ENCODE measurements at regions not wholly inside any gene's neighbourhood (a gene's known extent, or its start where the extent isn't known, plus 50 kb on each side); places are given as distances from the start of the nearest gene placed in this dataset.

DNA sequence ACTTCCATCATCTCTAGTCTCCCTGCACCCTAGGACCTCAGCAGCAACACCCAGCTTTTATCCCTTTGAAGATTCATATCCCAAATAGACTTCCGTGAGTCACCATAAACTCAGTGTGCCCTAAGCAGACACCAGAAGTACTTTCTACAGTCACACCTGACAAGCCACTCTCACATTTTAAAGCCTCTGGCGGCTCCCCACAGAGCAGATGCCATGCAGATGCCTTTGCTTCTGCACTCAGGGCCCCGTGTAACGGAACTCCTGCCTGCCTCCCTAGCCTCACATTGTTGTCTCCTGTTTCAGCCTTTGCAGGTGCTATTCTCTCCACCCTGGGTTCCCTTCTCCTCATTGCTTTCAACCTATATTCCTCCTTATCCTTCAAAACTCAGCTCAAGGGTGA is 155.5 kb upstream of the SLC24A5 start:
- H2AFZ ChIP-seq (ENCODE audit: low read length), result no peak overlapping the region
- H3K79me2 ChIP-seq (ENCODE audit: control insufficient read depth in 1 of 2, insufficient read depth in 2 of 2, low read length in 2 of 2), result no peaks in the 10 kb centered on the region
- H3K18ac ChIP-seq (ENCODE audit: extremely low read depth, low read length), result no peak overlapping the region
- H3K36me3 ChIP-seq (ENCODE audit: control insufficient read depth in 2 of 4, insufficient read depth in 4 of 4, low read length in 3 of 4), result no peaks in the 10 kb centered on the region
- no peak overlapping the region for H3K4me2 ChIP-seq (ENCODE audit: insufficient read depth in 1 of 2, low read depth in 2 of 2, low read length in 2 of 2)
- H2AK5ac ChIP-seq (ENCODE audit: low read depth, low read length), result no peak overlapping the region
- no peak overlapping the region for H3K23ac ChIP-seq (ENCODE audit: insufficient read length)
- no peak overlapping the region for H4K91ac ChIP-seq (replicated peaks; ENCODE audit: insufficient read length, low read length)
- no peaks in the 10 kb centered on the region for H3K9me3 ChIP-seq (ENCODE audit: insufficient read depth in 2 of 2, low read depth in 1 of 2, low read length in 1 of 2)
- H4K20me1 ChIP-seq (replicated peaks in 1 of 2; ENCODE audit: control insufficient read depth in 1 of 2, insufficient read depth in 2 of 2, low read length in 2 of 2), result no peaks in the 10 kb centered on the region
- no peak overlapping the region for H4K8ac ChIP-seq (ENCODE audit: extremely low read depth, insufficient read depth, low read length)
- H3K56ac ChIP-seq (replicated peaks; ENCODE audit: insufficient read length, low read depth, low read length), result no peak overlapping the region
- no peak overlapping the region for H3K14ac ChIP-seq (ENCODE audit: insufficient read length)
- H3K4me1 ChIP-seq (replicated peaks in 1 of 4; ENCODE audit: control insufficient read depth in 3 of 4, insufficient read depth in 4 of 4, low read length in 3 of 4), result peaks cover 0 to 8% (median 0%) of the 10 kb centered on the region in 4 experiments; a peak in 1 of 7 replicates
- ChIA-PET CTCF (ENCODE audit: partially characterized antibody) (interaction anchor here (1.3 to 1.6 kb wide), 2 partner anchors 253 to 321 kb away, joined by 3 to 5 read pairs; no protein-coding TSS in a partner anchor), POLR2A (ENCODE audit: partially characterized antibody) (no interaction called here)
- TF ChIP-seq, protein P1, sequence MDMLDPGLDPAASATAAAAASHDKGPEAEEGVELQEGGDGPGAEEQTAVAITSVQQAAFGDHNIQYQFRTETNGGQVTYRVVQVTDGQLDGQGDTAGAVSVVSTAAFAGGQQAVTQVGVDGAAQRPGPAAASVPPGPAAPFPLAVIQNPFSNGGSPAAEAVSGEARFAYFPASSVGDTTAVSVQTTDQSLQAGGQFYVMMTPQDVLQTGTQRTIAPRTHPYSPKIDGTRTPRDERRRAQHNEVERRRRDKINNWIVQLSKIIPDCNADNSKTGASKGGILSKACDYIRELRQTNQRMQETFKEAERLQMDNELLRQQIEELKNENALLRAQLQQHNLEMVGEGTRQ (IDR thresholded peaks at IDR 0.05; ENCODE audit: low read length), result no peak
- no peak for TF ChIP-seq TCF12 (IDR thresholded peaks at IDR 0.05; ENCODE audit: low read depth, low read length)
- TF ChIP-seq KDM5A (IDR thresholded peaks at IDR 0.05; ENCODE audit: low read length), result no peak
- H2BK20ac ChIP-seq (ENCODE audit: low read length), result no peak overlapping the region
- H3K79me1 ChIP-seq (ENCODE audit: low read depth, low read length), result no peaks in the 10 kb centered on the region
- H3K9ac ChIP-seq (replicated peaks in 1 of 4; ENCODE audit: extremely low read depth in 1 of 4, low read depth in 3 of 4, low read length in 3 of 4), result no peak overlapping the region
- no peak for FAIRE-seq
- H2BK120ac ChIP-seq (replicated peaks; ENCODE audit: low read depth, low read length), result no peak overlapping the region
- H3K27me3 ChIP-seq (replicated peaks in 1 of 4; ENCODE audit: control insufficient read depth in 3 of 4, extremely low read depth in 1 of 4, insufficient read depth in 3 of 4, low read length in 3 of 4), result no peaks in the 10 kb centered on the region
- no peak overlapping the region for H4K5ac ChIP-seq (ENCODE audit: insufficient read length, low read depth, low read length)
- H2BK12ac ChIP-seq (ENCODE audit: low read depth, low read length), result no peak overlapping the region
- no peak overlapping the region for H3K4ac ChIP-seq (replicated peaks; ENCODE audit: insufficient read length, low read depth, low read length)
- H3K23me2 ChIP-seq (ENCODE audit: low read depth, low read length), result no peaks in the 10 kb centered on the region
- no peak overlapping the region for H2BK15ac ChIP-seq (ENCODE audit: low read length)
- H3K27ac ChIP-seq (ENCODE audit: low read depth, low read length), result no peak overlapping the region
- 83% methylated on average over 4 of the region's 4 CpGs; no CpG with 5 or more reads in 1 of the 2 experiments for WGBS, 2 experiments (ENCODE audit: extremely low coverage in 1 of 2, insufficient coverage in 1 of 2, insufficient read length in 1 of 2, insufficient replicate concordance in 2 of 2, low coverage in 1 of 2, low lambda C conversion rate in 2 of 2, missing lambda C conversion rate in 1 of 2)
- no peak overlapping the region for H3K4me3 ChIP-seq (ENCODE audit: extremely low read depth in 1 of 4, insufficient read depth in 2 of 4, low read depth in 3 of 4, low read length in 4 of 4)
- H2BK5ac ChIP-seq (ENCODE audit: low read depth, low read length), result no peak overlapping the region
- no peak for DNase-seq (ENCODE audit: low read depth in 1 of 2, low spot score in 2 of 2)
